Muscle layer of duodenum (tissue), 2 donors: ENCODE measurements at regions not wholly inside any gene's neighbourhood (a gene's known extent, or its start where the extent isn't known, plus 50 kb on each side); places are given as distances from the start of the nearest gene placed in this dataset.
A peak's percentile ranks its signal among the peaks of the same experiment; 100 is the strongest.

Source experiments
- H3K27ac ChIP-seq: one replicate; pipeline ENCODE4 v1.7.0; 2013; ENCODE audit warnings: mild to moderate bottlenecking, low read length
- H3K27me3 ChIP-seq: one replicate; pipeline ENCODE4 v1.7.0; 2013; ENCODE audit warnings: low read depth, mild to moderate bottlenecking, control low read depth, low read length
- H3K36me3 ChIP-seq, 2 donors: one replicate each; pipeline ENCODE4 v1.7.0; 2013; ENCODE audit warnings: low read length in 2 of 2, control low read depth in 1 of 2, mild to moderate bottlenecking in 1 of 2; ENCODE audit not compliant: insufficient read depth in 2 of 2, control insufficient read depth in 1 of 2
- H3K4me1 ChIP-seq, 2 donors: one replicate each; pipeline ENCODE4 v1.7.0; 2013; ENCODE audit warnings: low read length in 2 of 2, mild to moderate bottlenecking in 2 of 2, control low read depth in 1 of 2, moderate library complexity in 1 of 2; ENCODE audit not compliant: insufficient read depth in 2 of 2, control insufficient read depth in 1 of 2
- H3K4me3 ChIP-seq, 2 donors: one replicate each; pipeline ENCODE4 v1.7.0; 2013; ENCODE audit warnings: low read length in 2 of 2, low read depth in 1 of 2, mild to moderate bottlenecking in 1 of 2
- H3K9me3 ChIP-seq, 2 donors: one replicate each; pipeline ENCODE4 v1.7.0; 2013; ENCODE audit warnings: low read length in 2 of 2, control low read depth in 1 of 2, mild to moderate bottlenecking in 1 of 2; ENCODE audit not compliant: control insufficient read depth in 1 of 2
- donor health status: healthy.

DNA sequence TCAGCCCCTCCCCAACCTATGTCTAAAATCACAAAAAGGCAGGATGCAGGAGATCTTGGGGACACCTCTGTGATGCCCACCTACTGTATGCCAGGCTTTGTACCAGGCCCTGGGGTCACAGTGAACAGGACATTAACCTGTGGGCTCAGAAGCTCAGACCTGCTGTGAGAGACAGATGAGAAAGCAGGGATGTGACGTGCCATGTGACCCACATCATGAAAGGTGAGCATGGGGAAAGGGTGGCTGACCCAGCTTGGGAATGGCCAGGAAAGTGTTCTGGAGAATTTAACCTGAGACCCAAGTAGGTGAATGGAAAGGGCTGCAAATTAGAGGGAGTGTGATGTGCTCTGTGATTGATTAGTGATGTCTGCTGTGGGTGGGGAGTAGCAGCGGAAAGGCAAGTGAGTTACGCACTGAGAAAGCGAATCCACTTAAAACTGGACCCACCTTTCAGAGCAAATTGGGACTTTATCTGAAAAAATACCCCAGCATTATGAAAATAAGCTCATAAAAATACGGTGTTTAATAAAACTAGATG, 132.2 kb downstream of the IRF8 start:
- no peak overlapping the region for H3K4me3 ChIP-seq
- H3K9me3 ChIP-seq: no peaks in the 10 kb centered on the region
- no peaks in the 10 kb centered on the region for H3K36me3 ChIP-seq
- peaks cover 0 to 34% of the 10 kb centered on the region in 2 donors for H3K4me1 ChIP-seq
- no peaks in the 10 kb centered on the region for H3K27me3 ChIP-seq
- no peak overlapping the region for H3K27ac ChIP-seq

DNA sequence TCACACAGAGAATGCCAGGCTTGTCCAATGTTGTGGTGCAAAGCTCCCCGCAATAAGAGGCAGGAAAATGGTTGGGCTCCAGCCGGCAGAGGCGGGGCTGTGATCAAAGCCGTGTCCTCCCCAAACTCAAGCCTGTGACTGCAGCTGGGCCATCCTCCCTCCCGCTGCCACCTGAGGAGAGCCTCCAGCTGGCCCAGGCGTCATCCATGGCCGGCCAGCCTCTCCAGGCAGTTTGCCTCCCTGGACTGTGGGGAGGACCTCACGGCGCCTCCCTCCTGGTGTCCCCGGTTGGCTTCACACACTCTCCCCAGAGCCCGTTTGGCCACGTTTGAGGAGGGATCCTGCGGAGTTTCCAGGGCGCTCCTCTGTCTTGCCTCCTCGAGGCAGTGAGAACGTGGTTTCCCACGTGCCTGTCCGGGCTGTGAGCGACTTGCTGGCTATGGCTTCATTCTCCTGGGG, 134.1 kb downstream of the IRF8 start:
- H3K27me3 ChIP-seq: no peaks in the 10 kb centered on the region

DNA sequence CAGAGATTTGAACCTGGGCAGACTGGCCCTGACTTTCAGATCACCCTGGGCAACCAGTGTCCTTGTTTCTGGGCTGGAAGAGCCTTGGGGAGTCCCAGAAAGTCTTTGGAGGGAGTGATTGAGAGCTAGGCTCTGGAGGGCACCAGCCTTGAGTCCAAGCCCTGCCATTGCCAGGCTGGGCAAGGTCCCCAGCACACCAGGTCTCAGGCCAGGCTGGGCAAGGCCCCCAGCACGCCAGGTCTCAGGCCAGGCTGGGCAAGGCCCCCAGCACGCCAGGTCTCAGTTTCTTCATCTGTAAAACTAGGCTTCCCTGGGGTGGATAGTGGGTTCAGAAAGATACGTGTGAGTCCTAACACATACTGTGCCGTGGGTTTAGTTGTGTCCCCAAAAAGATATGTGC, 135.0 kb downstream of the IRF8 start:
- peaks cover 0 to 34% of the 10 kb centered on the region in 2 donors for H3K4me1 ChIP-seq
- H3K4me3 ChIP-seq: no peak overlapping the region
- H3K27me3 ChIP-seq: no peaks in the 10 kb centered on the region
- no peaks in the 10 kb centered on the region for H3K36me3 ChIP-seq
- no peaks in the 10 kb centered on the region for H3K9me3 ChIP-seq
- no peak overlapping the region for H3K27ac ChIP-seq

More for the DNA sequence above, 134.1 kb downstream of the IRF8 start:
- H3K4me1 ChIP-seq: peaks cover 0 to 34% of the 10 kb centered on the region in 2 donors
- H3K4me3 ChIP-seq: peak overlapping the region in 1 of 2 donors; percentile 6
- H3K9me3 ChIP-seq: no peaks in the 10 kb centered on the region
- no peak overlapping the region for H3K27ac ChIP-seq
- H3K36me3 ChIP-seq: no peaks in the 10 kb centered on the region

DNA sequence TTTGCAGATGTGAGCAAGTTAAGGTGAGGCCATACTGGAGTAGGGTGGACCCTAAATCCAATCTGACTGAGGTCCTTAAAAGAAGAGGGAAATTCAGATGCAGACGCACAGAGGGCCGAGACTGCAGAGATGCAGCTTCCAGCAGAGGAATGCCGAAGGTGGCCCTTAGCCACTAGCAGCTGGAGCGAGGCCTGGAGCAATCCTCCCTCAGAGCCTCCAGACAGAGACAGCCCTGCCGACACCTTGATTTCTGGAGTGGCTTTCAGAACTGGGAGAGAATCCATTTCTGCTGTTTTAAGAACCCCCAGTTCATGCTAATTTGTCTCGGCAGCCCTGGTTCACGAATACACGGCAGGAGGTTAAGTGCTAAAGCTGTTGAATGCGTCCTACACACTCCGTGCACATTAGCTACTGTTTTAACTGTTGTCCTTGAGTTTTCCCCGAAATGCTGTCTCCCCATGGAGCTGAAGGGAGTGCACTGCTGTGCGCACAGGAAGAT, 135.5 kb downstream of the IRF8 start:
- no peaks in the 10 kb centered on the region for H3K9me3 ChIP-seq
- H3K36me3 ChIP-seq: no peaks in the 10 kb centered on the region
- no peaks in the 10 kb centered on the region for H3K27me3 ChIP-seq
- peaks cover 0 to 29% of the 10 kb centered on the region in 2 donors for H3K4me1 ChIP-seq
- no peak overlapping the region for H3K4me3 ChIP-seq
- H3K27ac ChIP-seq: no peak overlapping the region

DNA sequence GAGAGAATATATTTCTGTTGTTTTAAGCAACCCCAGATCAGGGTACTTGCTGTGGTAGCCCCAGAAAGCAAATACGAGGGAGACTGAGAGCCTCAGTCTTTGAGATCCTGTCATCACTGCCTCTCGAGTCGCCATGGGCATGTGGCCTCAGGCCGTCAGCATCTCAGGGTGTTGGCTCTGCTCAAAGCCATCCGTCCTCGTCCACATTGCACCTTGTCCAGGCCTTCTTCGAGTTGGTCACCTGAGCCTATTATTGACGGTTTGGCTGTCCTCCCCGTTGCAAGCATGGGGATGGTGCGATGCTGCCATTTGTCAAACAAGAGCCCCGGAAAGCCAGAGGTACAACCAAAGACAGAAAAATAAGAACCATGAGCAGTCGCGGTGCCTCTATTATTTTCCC, 136.9 kb downstream of the IRF8 start:
- H3K36me3 ChIP-seq: no peaks in the 10 kb centered on the region
- no peaks in the 10 kb centered on the region for H3K9me3 ChIP-seq
- H3K27ac ChIP-seq: no peak overlapping the region
- no peak overlapping the region for H3K4me3 ChIP-seq
- H3K4me1 ChIP-seq: peaks cover 0 to 26% of the 10 kb centered on the region in 2 donors
- no peaks in the 10 kb centered on the region for H3K27me3 ChIP-seq

DNA sequence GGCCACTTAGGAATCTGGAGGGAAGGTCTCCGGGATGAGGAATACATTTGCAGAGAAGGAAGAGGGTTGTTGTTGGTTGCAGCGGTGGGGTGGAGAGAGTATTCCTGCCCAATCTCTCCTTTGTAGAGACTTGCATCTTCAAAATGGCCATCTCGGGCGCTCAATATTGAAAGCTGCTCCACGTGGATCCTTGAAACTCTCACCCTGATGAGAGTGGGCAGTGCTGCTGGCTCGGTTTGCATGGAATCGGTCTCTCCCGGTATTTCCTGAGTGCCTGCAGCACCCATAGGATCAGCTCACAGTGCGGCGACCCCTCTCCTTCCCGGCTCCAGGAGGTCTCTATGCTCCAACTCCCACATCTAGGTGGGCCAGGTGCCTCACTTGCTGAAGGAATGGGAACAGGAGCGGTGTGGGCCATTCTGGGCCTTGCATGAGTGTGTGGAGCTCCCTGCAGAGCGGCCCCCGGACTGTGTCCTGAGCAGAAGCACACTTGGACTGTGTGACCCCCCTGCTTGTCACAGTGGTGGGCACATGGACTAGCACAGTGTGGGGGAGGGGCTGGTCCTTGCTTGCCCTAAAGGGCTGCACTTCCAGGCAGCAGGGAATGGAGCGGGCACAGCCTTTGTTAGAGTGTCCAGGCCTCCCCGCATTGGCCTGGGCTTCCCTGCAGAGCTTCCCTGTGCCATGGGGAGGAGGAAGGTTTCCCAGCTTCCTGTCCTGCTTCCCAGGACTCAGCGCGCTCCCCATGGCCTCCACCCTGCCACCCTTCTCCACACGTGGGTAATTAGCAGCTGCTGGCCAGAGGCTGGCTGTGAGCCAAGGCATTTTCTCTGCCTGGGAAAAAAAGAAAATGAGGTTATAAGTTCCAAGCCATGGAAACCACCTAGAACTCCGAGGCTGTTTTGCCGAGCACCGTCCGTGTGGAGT, 139.3 kb downstream of the IRF8 start:
- Histone ChIP-seq H3K4me1 (peaks cover 0 to 11% of the 10 kb centered on the region in 2 donors), H3K36me3 (no peaks in the 10 kb centered on the region), H3K27me3 (no peaks in the 10 kb centered on the region), H3K4me3 (no peak overlapping the region), H3K9me3 (no peaks in the 10 kb centered on the region), H3K27ac (no peak overlapping the region)

DNA sequence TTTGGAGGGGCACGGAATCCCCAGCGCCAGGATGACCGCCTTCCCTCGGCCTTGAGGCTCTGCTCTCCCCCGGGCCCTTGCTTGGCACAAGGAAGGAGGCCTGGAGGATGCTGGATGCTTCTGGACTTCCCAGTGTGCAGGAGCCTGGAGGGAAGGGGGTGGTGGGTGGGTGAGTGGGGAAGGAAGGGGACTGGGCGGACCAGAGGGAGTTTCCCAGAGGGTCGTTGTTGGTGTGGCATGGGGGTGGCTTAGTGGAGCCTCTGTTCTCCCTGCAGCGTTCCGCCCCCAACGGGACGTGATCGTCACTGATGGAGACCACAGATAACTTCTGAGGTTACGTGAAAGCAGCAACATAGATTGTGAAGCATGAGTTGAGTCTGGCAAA, 140.0 kb downstream of the IRF8 start:
- no peak overlapping the region for H3K27ac ChIP-seq
- no peaks in the 10 kb centered on the region for H3K36me3 ChIP-seq
- peaks cover 0 to 7% of the 10 kb centered on the region in 2 donors for H3K4me1 ChIP-seq
- H3K9me3 ChIP-seq: no peaks in the 10 kb centered on the region
- no peaks in the 10 kb centered on the region for H3K27me3 ChIP-seq
- H3K4me3 ChIP-seq: no peak overlapping the region

DNA sequence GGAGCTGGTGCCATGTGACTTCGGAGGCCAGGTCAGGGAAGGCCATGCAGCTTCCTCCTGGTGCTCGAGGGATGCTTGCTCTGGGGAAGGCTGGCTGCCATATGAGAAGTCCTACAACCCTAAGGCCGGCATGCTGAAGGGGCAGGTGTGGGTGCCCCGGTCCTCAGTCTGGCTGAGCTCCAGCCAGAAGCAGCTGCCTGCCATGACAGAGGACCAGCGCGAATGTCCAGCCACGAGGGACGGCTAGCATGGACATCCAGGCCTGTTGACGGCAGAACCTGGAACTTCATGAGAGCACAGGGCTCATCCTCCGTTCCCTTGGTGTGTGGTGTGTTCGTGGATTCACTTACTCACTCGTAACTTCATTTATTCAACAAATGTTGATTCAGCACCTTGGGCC, 140.6 kb downstream of the IRF8 start:
- no peak overlapping the region for H3K4me3 ChIP-seq

DNA sequence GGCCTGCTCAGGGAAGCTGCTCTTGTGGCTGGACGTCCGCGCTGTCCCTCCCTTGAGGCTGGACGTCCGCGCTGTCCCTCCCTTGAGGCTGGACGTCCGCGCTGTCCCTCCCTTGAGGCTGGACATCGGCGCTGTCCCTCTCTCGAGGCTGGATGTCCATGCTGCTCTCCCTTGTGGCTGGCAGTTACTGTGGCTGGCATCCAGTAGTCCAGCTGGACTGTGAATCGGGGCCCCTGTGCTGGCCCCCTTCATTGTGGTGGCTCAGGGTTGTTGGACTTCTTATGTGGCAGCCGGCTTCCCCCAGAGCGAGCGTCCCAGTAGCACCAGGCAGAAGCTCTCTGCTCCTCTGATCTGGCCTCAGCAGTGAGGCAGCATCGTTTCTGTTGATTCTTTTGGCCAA, 141.5 kb downstream of the IRF8 start:
- H3K27me3 ChIP-seq: no peaks in the 10 kb centered on the region
- no peak overlapping the region for H3K27ac ChIP-seq
- peaks cover 0 to 4% of the 10 kb centered on the region in 2 donors for H3K4me1 ChIP-seq
- no peaks in the 10 kb centered on the region for H3K36me3 ChIP-seq
- H3K9me3 ChIP-seq: no peaks in the 10 kb centered on the region
- no peak overlapping the region for H3K4me3 ChIP-seq

More for the DNA sequence above, 140.6 kb downstream of the IRF8 start:
- no peaks in the 10 kb centered on the region for H3K9me3 ChIP-seq
- no peaks in the 10 kb centered on the region for H3K27me3 ChIP-seq
- peaks cover 0 to 5% of the 10 kb centered on the region in 2 donors for H3K4me1 ChIP-seq
- H3K27ac ChIP-seq: no peak overlapping the region
- no peaks in the 10 kb centered on the region for H3K36me3 ChIP-seq

DNA sequence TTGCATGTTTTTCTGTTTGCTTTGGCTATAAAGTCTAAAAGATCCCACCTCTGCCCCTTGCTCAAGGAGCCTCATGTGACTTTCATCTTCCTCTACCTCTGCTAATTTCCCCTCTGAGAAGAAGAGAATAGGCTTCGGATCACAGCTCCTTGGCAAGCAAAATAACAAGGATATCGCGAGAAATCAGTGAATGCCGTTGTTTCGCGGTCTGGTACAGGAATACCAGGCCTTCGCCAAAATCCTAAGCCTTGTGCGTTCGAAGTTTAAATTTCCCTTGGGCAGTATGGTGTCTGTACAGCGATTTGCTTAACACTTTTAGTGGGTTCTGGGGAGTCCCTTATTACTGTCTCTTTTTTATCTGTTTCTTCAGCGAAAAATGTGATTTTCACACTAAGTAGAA, 142.3 kb downstream of the IRF8 start:
- no peaks in the 10 kb centered on the region for H3K27me3 ChIP-seq
- H3K9me3 ChIP-seq: no peaks in the 10 kb centered on the region
- no peaks in the 10 kb centered on the region for H3K36me3 ChIP-seq
- H3K27ac ChIP-seq: no peak overlapping the region
- no peak overlapping the region for H3K4me3 ChIP-seq
- peaks cover 0 to 4% of the 10 kb centered on the region in 2 donors for H3K4me1 ChIP-seq

DNA sequence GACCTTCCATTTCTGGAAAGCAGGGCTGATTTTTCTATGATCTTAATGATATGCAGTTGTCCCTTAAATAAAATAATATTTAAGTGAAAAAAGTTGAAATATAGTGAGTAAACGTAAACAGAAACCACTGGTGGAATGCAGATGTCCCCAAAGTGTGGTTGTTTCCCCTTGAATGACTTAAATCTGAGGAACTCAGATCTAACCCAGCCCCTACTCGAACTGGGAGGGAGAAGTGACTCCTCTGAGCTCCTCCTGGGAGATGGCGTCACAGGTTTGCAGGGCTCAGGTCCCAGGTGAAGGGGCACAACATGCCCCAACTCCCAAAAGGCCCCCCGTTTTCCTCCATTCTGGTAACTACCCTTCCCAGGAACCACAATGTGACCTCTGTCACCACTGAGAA, 142.8 kb downstream of the IRF8 start:
- no peaks in the 10 kb centered on the region for H3K36me3 ChIP-seq
- H3K4me1 ChIP-seq: peaks cover 0 to 4% of the 10 kb centered on the region in 2 donors
- no peaks in the 10 kb centered on the region for H3K27me3 ChIP-seq
- no peaks in the 10 kb centered on the region for H3K9me3 ChIP-seq
- no peak overlapping the region for H3K27ac ChIP-seq
- H3K4me3 ChIP-seq: no peak overlapping the region
